ENCODE measurements at regions not wholly inside any gene's neighbourhood (a gene's known extent, or its start where the extent isn't known, plus 50 kb on each side); places are given as distances from the start of the nearest gene placed in this dataset.

GRCh38 chr17:74147056-74147835, 56.2 kb upstream of the RPL38 start:
- H3K4me2 ChIP-seq (ENCODE audit: low read length): no peak overlapping the region
- no peaks in the 10 kb centered on the region for H3K9me2 ChIP-seq (ENCODE audit: insufficient read depth, low read length)
- no peak overlapping the region for H3K9ac ChIP-seq (ENCODE audit: low read length)
- H3K36me3 ChIP-seq (ENCODE audit: insufficient read depth, low read length): no peaks in the 10 kb centered on the region
- H3K27me3 ChIP-seq (ENCODE audit: insufficient read depth, low read depth, low read length): no peaks in the 10 kb centered on the region
- TF ChIP-seq POLR2AphosphoS5 (IDR thresholded peaks at IDR 0.05) (no peak), EP300 (conservative IDR thresholded peaks at IDR 0.05; ENCODE audit: poor library complexity, severe bottlenecking) (no peak), RAD21 (conservative IDR thresholded peaks at IDR 0.05) (no peak), EZH2 (IDR thresholded peaks at IDR 0.05; ENCODE audit: borderline replicate concordance, insufficient read depth, low read length, poor library complexity, severe bottlenecking) (no peak), MXI1 (conservative IDR thresholded peaks at IDR 0.05; ENCODE audit: poor library complexity, severe bottlenecking) (no peak), SMC3 (conservative IDR thresholded peaks at IDR 0.05; ENCODE audit: poor library complexity) (no peak), TAF1 (IDR thresholded peaks at IDR 0.05; ENCODE audit: low read depth) (no peak)
- TF ChIP-seq, protein P1, sequence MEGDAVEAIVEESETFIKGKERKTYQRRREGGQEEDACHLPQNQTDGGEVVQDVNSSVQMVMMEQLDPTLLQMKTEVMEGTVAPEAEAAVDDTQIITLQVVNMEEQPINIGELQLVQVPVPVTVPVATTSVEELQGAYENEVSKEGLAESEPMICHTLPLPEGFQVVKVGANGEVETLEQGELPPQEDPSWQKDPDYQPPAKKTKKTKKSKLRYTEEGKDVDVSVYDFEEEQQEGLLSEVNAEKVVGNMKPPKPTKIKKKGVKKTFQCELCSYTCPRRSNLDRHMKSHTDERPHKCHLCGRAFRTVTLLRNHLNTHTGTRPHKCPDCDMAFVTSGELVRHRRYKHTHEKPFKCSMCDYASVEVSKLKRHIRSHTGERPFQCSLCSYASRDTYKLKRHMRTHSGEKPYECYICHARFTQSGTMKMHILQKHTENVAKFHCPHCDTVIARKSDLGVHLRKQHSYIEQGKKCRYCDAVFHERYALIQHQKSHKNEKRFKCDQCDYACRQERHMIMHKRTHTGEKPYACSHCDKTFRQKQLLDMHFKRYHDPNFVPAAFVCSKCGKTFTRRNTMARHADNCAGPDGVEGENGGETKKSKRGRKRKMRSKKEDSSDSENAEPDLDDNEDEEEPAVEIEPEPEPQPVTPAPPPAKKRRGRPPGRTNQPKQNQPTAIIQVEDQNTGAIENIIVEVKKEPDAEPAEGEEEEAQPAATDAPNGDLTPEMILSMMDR (IDR thresholded peaks at IDR 0.05; ENCODE audit: poor library complexity, severe bottlenecking): no peak
- TF ChIP-seq, protein P2, sequence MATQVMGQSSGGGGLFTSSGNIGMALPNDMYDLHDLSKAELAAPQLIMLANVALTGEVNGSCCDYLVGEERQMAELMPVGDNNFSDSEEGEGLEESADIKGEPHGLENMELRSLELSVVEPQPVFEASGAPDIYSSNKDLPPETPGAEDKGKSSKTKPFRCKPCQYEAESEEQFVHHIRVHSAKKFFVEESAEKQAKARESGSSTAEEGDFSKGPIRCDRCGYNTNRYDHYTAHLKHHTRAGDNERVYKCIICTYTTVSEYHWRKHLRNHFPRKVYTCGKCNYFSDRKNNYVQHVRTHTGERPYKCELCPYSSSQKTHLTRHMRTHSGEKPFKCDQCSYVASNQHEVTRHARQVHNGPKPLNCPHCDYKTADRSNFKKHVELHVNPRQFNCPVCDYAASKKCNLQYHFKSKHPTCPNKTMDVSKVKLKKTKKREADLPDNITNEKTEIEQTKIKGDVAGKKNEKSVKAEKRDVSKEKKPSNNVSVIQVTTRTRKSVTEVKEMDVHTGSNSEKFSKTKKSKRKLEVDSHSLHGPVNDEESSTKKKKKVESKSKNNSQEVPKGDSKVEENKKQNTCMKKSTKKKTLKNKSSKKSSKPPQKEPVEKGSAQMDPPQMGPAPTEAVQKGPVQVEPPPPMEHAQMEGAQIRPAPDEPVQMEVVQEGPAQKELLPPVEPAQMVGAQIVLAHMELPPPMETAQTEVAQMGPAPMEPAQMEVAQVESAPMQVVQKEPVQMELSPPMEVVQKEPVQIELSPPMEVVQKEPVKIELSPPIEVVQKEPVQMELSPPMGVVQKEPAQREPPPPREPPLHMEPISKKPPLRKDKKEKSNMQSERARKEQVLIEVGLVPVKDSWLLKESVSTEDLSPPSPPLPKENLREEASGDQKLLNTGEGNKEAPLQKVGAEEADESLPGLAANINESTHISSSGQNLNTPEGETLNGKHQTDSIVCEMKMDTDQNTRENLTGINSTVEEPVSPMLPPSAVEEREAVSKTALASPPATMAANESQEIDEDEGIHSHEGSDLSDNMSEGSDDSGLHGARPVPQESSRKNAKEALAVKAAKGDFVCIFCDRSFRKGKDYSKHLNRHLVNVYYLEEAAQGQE (IDR thresholded peaks at IDR 0.05; ENCODE audit: borderline replicate concordance): no peak
- no peak overlapping the region for H3K4me3 ChIP-seq (ENCODE audit: low read length)
- H3F3A ChIP-seq (ENCODE audit: insufficient read depth, low read length, poor library complexity, severe bottlenecking): no peaks in the 10 kb centered on the region
- peaks cover 8% of the 10 kb centered on the region for H3K9me3 ChIP-seq (ENCODE audit: low read length)
- no peaks in the 10 kb centered on the region for H4K20me1 ChIP-seq (ENCODE audit: insufficient read depth)
- H3K27ac ChIP-seq (ENCODE audit: low read length): no peak overlapping the region
- H2AFZ ChIP-seq (ENCODE audit: low read depth, low read length): no peak overlapping the region
- no peaks in the 10 kb centered on the region for H3K79me2 ChIP-seq (replicated peaks; ENCODE audit: insufficient read depth, low read length)

- Histone ChIP-seq H3K9me3 (ENCODE audit: low read length) (peaks cover 3% of the 10 kb centered on the region), H3F3A (ENCODE audit: insufficient read depth, low read length, poor library complexity, severe bottlenecking) (no peaks in the 10 kb centered on the region), H3K4me2 (ENCODE audit: low read length) (no peak overlapping the region), H3K79me2 (replicated peaks; ENCODE audit: insufficient read depth, low read length) (no peaks in the 10 kb centered on the region), H3K9ac (ENCODE audit: low read length) (no peak overlapping the region), H2AFZ (ENCODE audit: low read depth, low read length) (no peak overlapping the region), H3K9me2 (ENCODE audit: insufficient read depth, low read length) (no peaks in the 10 kb centered on the region), H4K20me1 (ENCODE audit: insufficient read depth) (no peaks in the 10 kb centered on the region), H3K27ac (ENCODE audit: low read length) (no peak overlapping the region), H3K27me3 (ENCODE audit: insufficient read depth, low read depth, low read length) (no peaks in the 10 kb centered on the region), H3K4me3 (ENCODE audit: low read length) (no peak overlapping the region), H3K36me3 (ENCODE audit: insufficient read depth, low read length) (no peaks in the 10 kb centered on the region)
- TF ChIP-seq TAF1 (IDR thresholded peaks at IDR 0.05; ENCODE audit: low read depth) (no peak), EZH2 (IDR thresholded peaks at IDR 0.05; ENCODE audit: borderline replicate concordance, insufficient read depth, low read length, poor library complexity, severe bottlenecking) (no peak), EP300 (conservative IDR thresholded peaks at IDR 0.05; ENCODE audit: poor library complexity, severe bottlenecking) (no peak), POLR2AphosphoS5 (IDR thresholded peaks at IDR 0.05) (no peak), SMC3 (conservative IDR thresholded peaks at IDR 0.05; ENCODE audit: poor library complexity) (no peak), MXI1 (conservative IDR thresholded peaks at IDR 0.05; ENCODE audit: poor library complexity, severe bottlenecking) (no peak), RAD21 (conservative IDR thresholded peaks at IDR 0.05) (no peak)
- TF ChIP-seq, protein P1 (IDR thresholded peaks at IDR 0.05; ENCODE audit: poor library complexity, severe bottlenecking): no peak
- TF ChIP-seq, protein P2 (IDR thresholded peaks at IDR 0.05; ENCODE audit: borderline replicate concordance): no peak
Observed at GRCh38 chr17:74147966-74148365, 55.5 kb upstream of the RPL38 start.

Data from neural cell (in vitro differentiated cells).